HepG2 (cell line): ENCODE measurements at regions not wholly inside any gene's neighbourhood (a gene's known extent, or its start where the extent isn't known, plus 50 kb on each side); places are given as distances from the start of the nearest gene placed in this dataset.

Source experiments
- ATAC-seq: fragments of 200-7000 bp; cut with Tn5 transposase; 3 replicates; pipeline ENCODE4 v1.9.1; 2020; ENCODE audit warnings: mild to moderate bottlenecking, moderate library complexity
- BruUV-seq: library from RNA; stranded (reverse); fragments of 400-500 nt; replicated peaks from 2 replicates; lab custom pipeline; 2021; lab: Mats Ljungman, UMichigan
- CTCF ChIA-PET: fragments of 300-600 bp; formaldehyde crosslinking; extraction: SDS; loops from one replicate; lab custom pipeline; 2021; ENCODE audit warnings: low total read pairs, inconsistent platforms, low intra/inter-chr PET ratio; lab: Yijun Ruan, JAX
- POLR2A ChIA-PET: fragments of 350-600 bp; sonication (Branson Sonifier 250); formaldehyde crosslinking; loops from one replicate; lab custom pipeline; 2020; ENCODE audit warnings: antibody characterized with exemption, inconsistent platforms; lab: Yijun Ruan, JAX
- DNase-seq: peaks from one replicate; pipeline ENCODE4 v3.0.0-alpha.2; 2015; ENCODE audit warnings: low spot score
- FAIRE-seq: peaks from 3 replicates; lab custom pipeline; 2011; peaks lifted over from hg19 to GRCh38; lab: Jason Lieb, UNC
- H2AFZ ChIP-seq: one replicate; pipeline ENCODE4 v1.6.1; 2011; ENCODE audit warnings: low read length, inconsistent platforms
- H3K27ac ChIP-seq: fragments of 300-600 bp; 3 replicates; pipeline ENCODE4 v1.8.0; 2011; ENCODE audit warnings: mixed run types, mild to moderate bottlenecking, mixed read lengths, low read length, inconsistent platforms; ENCODE audit not compliant: insufficient read depth; ENCODE audit errors: extremely low read length
- H3K27me3 ChIP-seq, 2 experiments: fragments of 200-600 bp in 1 of 2; 2 replicates in 1 of 2; 3 replicates in 1 of 2; pipeline versions ENCODE4 v1.6.0 to v1.8.0; 2011; ENCODE audit warnings: low read length in 2 of 2, mild to moderate bottlenecking in 2 of 2, moderate library complexity in 2 of 2, inconsistent platforms in 1 of 2; ENCODE audit not compliant: insufficient read depth in 2 of 2, control insufficient read depth in 1 of 2
- H3K36me3 ChIP-seq, 2 experiments: fragments of 200-600 bp in 1 of 2; replicated peaks in 1 of 2; 2 replicates in 1 of 2; 3 replicates in 1 of 2; pipeline versions ENCODE4 v1.5.1 to v1.8.0; 2011; ENCODE audit warnings: low read length in 2 of 2, inconsistent platforms in 1 of 2; ENCODE audit not compliant: insufficient read depth in 2 of 2, control insufficient read depth in 1 of 2
- H3K4me1 ChIP-seq: 2 replicates; pipeline ENCODE4 v1.5.1; 2012; ENCODE audit warnings: low read length, inconsistent platforms; ENCODE audit not compliant: insufficient read depth
- H3K4me2 ChIP-seq: 2 replicates; pipeline ENCODE4 v1.6.0; 2011; ENCODE audit warnings: low read depth, low read length, inconsistent platforms
- H3K4me3 ChIP-seq, 3 experiments: fragments of 200-600 bp in 1 of 3; sonication (generic), shearing (Covaris generic) in 1 of 3; replicated peaks in 1 of 3; 2 replicates each; pipeline ENCODE4 v1.5.1; 2011 to 2016; ENCODE audit warnings: low read length in 3 of 3, inconsistent platforms in 2 of 3, low read depth in 2 of 3, mild to moderate bottlenecking in 2 of 3, control low read depth in 1 of 3, mixed read lengths in 1 of 3; ENCODE audit not compliant: insufficient read depth in 1 of 3
- H3K79me2 ChIP-seq: one replicate; pipeline ENCODE4 v1.6.1; 2011; ENCODE audit warnings: low read length, inconsistent platforms; ENCODE audit not compliant: insufficient read depth
- H3K9ac ChIP-seq: 2 replicates; pipeline ENCODE4 v1.6.0; 2011; ENCODE audit warnings: mild to moderate bottlenecking, low read depth, low read length, inconsistent platforms; ENCODE audit not compliant: insufficient read depth
- H3K9me3 ChIP-seq: 2 replicates; pipeline ENCODE4 v1.5.1; 2012; ENCODE audit warnings: mild to moderate bottlenecking, low read length
- H4K20me1 ChIP-seq: 2 replicates; pipeline ENCODE4 v1.6.0; 2011; ENCODE audit warnings: inconsistent platforms, mild to moderate bottlenecking, low read length, moderate library complexity; ENCODE audit not compliant: insufficient read depth
- POLR2A ChIP-seq, 2 experiments: IDR thresholded peaks; 2 replicates each; pipeline ENCODE4 v1.6.1; 2011; ENCODE audit warnings: low read depth in 2 of 2, low read length in 2 of 2, mild to moderate bottlenecking in 1 of 2, moderate library complexity in 1 of 2; ENCODE audit not compliant: insufficient read depth in 1 of 2
- RBAK ChIP-seq: sonication (generic); formaldehyde crosslinking; IDR thresholded peaks from 2 replicates; pipeline ENCODE4 v1.5.1; 2020; ENCODE audit warnings: mild to moderate bottlenecking, missing genetic modification reagents
- RFX1 ChIP-seq: fragments of 450-650 bp; IDR thresholded peaks from 2 replicates; pipeline ENCODE4 v1.6.1; 2017
- RFXAP ChIP-seq: sonication (generic); formaldehyde crosslinking; IDR thresholded peaks from 2 replicates; pipeline ENCODE4 v1.4.0; 2020; ENCODE audit warnings: missing genetic modification reagents, borderline replicate concordance
- TERF1 ChIP-seq: sonication (generic); formaldehyde crosslinking; IDR thresholded peaks from 2 replicates; pipeline ENCODE4 v1.8.0; 2022; ENCODE audit warnings: mild to moderate bottlenecking, missing genetic modification reagents, moderate library complexity
- ZNF672 ChIP-seq: sonication (generic); formaldehyde crosslinking; IDR thresholded peaks from 2 replicates; pipeline ENCODE4 v1.8.1; 2022; ENCODE audit warnings: missing genetic modification reagents
- ZNF775 ChIP-seq: sonication (generic); formaldehyde crosslinking; IDR thresholded peaks from 2 replicates; pipeline ENCODE4 v1.4.0; 2020; ENCODE audit warnings: missing genetic modification reagents, mild to moderate bottlenecking, moderate library complexity, borderline replicate concordance
- WGBS: methylation state at CpG from one replicate; pipeline ENCODE4 v1.1.6; 2017; ENCODE audit warnings: low lambda C conversion rate; 5-methylcytosine and 5-hydroxymethylcytosine counted together
- in situ Hi-C: cut with HindIII; loops from 2 replicates; pipeline ENCODE4 v1.10.0; 2017; ENCODE audit warnings: low pct_unique_long_range_greater_than_20kb; ENCODE audit not compliant: extremely low pct_ligation_motif_present
- intact Hi-C: fragments of 100-400 bp; cut with micrococcal nuclease; formaldehyde crosslinking; loops from one replicate; pipeline ENCODE4 v1.10.0; 2022; ENCODE audit not compliant: unreplicated experiment
- TF ChIP-seq, protein P1 (sequence below): sonication (generic); formaldehyde crosslinking; IDR thresholded peaks from 2 replicates; pipeline ENCODE4 v1.4.0; 2020; ENCODE audit warnings: missing genetic modification reagents, mild to moderate bottlenecking, borderline replicate concordance
- TF ChIP-seq, protein P2 (sequence below), 2 experiments: sonication (generic) in 1 of 2; formaldehyde crosslinking in 1 of 2; IDR thresholded peaks; 2 replicates each; pipeline versions ENCODE4 v1.4.0 to v1.6.1; 2016 to 2020; ENCODE audit warnings: borderline replicate concordance in 1 of 2, low read depth in 1 of 2, mild to moderate bottlenecking in 1 of 2, missing genetic modification reagents in 1 of 2

GRCh38 chr5:96565582-96566265 is 96.5 kb upstream of the CAST start:
- Histone ChIP-seq H3K4me3 (no peak overlapping the region), H3K9me3 (no peaks in the 10 kb centered on the region), H4K20me1 (no peaks in the 10 kb centered on the region; the same call in 1 of the 2 replicates), H3K79me2 (no peaks in the 10 kb centered on the region), H3K36me3 (no peaks in the 10 kb centered on the region)
- BruUV-seq: no TSS peak
- FAIRE-seq (no peak), DNase-seq (no peak)
- CTCF ChIA-PET: no interaction called here
- intact Hi-C loops: no loop called here
- WGBS: 19% methylated on average over 8 of the region's 8 CpGs
- POLR2A ChIA-PET: no interaction called here
- no peak for TF ChIP-seq ZNF775
- TF ChIP-seq RBAK (CRISPR knock-in tag): no peak
- peak; percentile 27; the same call in 1 of the 2 replicates for TF ChIP-seq RFX1
- no peak for TF ChIP-seq RFXAP
- TF ChIP-seq, protein P1, sequence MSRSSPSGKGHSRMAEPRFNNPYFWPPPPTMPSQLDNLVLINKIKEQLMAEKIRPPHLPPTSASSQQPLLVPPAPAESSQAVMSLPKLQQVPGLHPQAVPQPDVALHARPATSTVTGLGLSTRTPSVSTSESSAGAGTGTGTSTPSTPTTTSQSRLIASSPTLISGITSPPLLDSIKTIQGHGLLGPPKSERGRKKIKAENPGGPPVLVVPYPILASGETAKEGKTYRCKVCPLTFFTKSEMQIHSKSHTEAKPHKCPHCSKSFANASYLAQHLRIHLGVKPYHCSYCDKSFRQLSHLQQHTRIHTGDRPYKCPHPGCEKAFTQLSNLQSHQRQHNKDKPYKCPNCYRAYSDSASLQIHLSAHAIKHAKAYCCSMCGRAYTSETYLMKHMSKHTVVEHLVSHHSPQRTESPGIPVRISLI (CRISPR knock-in tag): no peak
- TF ChIP-seq, all 625 proteins: peak for 1
- H3K27me3 ChIP-seq: no peaks in the 10 kb centered on the region; a peak in 2 of 5 replicates
- in situ Hi-C loops: no loop called here
- H3K4me2 ChIP-seq: no peak overlapping the region
- no peak overlapping the region for H3K9ac ChIP-seq
- no peak overlapping the region for H2AFZ ChIP-seq
- no peaks in the 10 kb centered on the region for H3K4me1 ChIP-seq
- no peak for ATAC-seq
- H3K27ac ChIP-seq: no peak overlapping the region

GRCh38 chr5:96566833-96567587 is 95.2 kb upstream of the CAST start:
- H3K4me1 ChIP-seq: no peaks in the 10 kb centered on the region
- no peak overlapping the region for H2AFZ ChIP-seq
- H3K27me3 ChIP-seq: no peaks in the 10 kb centered on the region; a peak in 2 of 5 replicates
- FAIRE-seq (no peak), ATAC-seq (no peak), DNase-seq (no peak)
- no peaks in the 10 kb centered on the region for H3K79me2 ChIP-seq
- in situ Hi-C loops (no loop called here), intact Hi-C loops (no loop called here)
- no peaks in the 10 kb centered on the region; the same call in 1 of the 2 replicates for H4K20me1 ChIP-seq
- H3K9me3 ChIP-seq: no peaks in the 10 kb centered on the region
- no peaks in the 10 kb centered on the region for H3K36me3 ChIP-seq
- H3K4me3 ChIP-seq: no peak overlapping the region
- ChIA-PET CTCF (no interaction called here), POLR2A (no interaction called here)
- H3K4me2 ChIP-seq: no peak overlapping the region
- H3K27ac ChIP-seq: no peak overlapping the region
- 41% methylated on average over 8 of the region's 8 CpGs for WGBS
- H3K9ac ChIP-seq: no peak overlapping the region
- BruUV-seq: no TSS peak
- TF ChIP-seq TERF1 (CRISPR knock-in tag) (no peak), POLR2A (IDR thresholded peaks at IDR 0.05; ENCODE audit: insufficient read depth in 1 of 2, low read depth in 2 of 2, low read length in 2 of 2) (no peak), ZNF672 (CRISPR knock-in tag) (no peak)
- TF ChIP-seq, protein P2, sequence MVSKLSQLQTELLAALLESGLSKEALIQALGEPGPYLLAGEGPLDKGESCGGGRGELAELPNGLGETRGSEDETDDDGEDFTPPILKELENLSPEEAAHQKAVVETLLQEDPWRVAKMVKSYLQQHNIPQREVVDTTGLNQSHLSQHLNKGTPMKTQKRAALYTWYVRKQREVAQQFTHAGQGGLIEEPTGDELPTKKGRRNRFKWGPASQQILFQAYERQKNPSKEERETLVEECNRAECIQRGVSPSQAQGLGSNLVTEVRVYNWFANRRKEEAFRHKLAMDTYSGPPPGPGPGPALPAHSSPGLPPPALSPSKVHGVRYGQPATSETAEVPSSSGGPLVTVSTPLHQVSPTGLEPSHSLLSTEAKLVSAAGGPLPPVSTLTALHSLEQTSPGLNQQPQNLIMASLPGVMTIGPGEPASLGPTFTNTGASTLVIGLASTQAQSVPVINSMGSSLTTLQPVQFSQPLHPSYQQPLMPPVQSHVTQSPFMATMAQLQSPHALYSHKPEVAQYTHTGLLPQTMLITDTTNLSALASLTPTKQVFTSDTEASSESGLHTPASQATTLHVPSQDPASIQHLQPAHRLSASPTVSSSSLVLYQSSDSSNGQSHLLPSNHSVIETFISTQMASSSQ (IDR thresholded peaks at IDR 0.05; ENCODE audit: low read depth): no peak
- TF ChIP-seq, protein P2 (CRISPR knock-in tag; IDR thresholded peaks at IDR 0.05; ENCODE audit: borderline replicate concordance): no peak
